ENCODE measurements at regions not wholly inside any gene's neighbourhood (a gene's known extent, or its start where the extent isn't known, plus 50 kb on each side); places are given as distances from the start of the nearest gene placed in this dataset.

GRCh38 chr10:29760138-29760900, 125.5 kb upstream of the SVIL start:
- Histone ChIP-seq H3K9ac (ENCODE audit: low read depth, low read length) (no peak overlapping the region), H3K79me2 (ENCODE audit: insufficient read depth, low read length) (no peaks in the 10 kb centered on the region), H3K4me3 (ENCODE audit: low read depth in 1 of 2, low read length in 2 of 2) (no peak overlapping the region), H2AFZ (ENCODE audit: low read depth, low read length) (no peak overlapping the region), H3K36me3 (ENCODE audit: insufficient read depth, low read length) (no peaks in the 10 kb centered on the region), H3K4me1 (ENCODE audit: insufficient read depth, low read length) (no peaks in the 10 kb centered on the region), H3K27ac (ENCODE audit: low read length) (no peak overlapping the region), H3K4me2 (ENCODE audit: insufficient read depth, low read length) (no peak overlapping the region), H3K9me3 (ENCODE audit: insufficient read depth, low read length, severe bottlenecking) (no peaks in the 10 kb centered on the region), H4K20me1 (ENCODE audit: insufficient read depth, low read length) (no peaks in the 10 kb centered on the region), H3K27me3 (ENCODE audit: insufficient read depth, low read length, poor library complexity) (no peaks in the 10 kb centered on the region)
- no peak for DNase-seq
- TF ChIP-seq CTCF (IDR thresholded peaks at IDR 0.05; ENCODE audit: borderline replicate concordance, extremely low read depth, low read length, poor library complexity, severe bottlenecking) (no peak), EZH2 (IDR thresholded peaks at IDR 0.05; ENCODE audit: borderline replicate concordance, low read depth, low read length, severe bottlenecking) (no peak)
- no peak for ATAC-seq (ENCODE audit: insufficient read depth, low read depth)

- H3K9ac ChIP-seq (ENCODE audit: low read depth, low read length), result no peak overlapping the region
- H3K4me2 ChIP-seq (ENCODE audit: insufficient read depth, low read length), result no peak overlapping the region
- H3K4me1 ChIP-seq (ENCODE audit: insufficient read depth, low read length), result no peaks in the 10 kb centered on the region
- H3K79me2 ChIP-seq (ENCODE audit: insufficient read depth, low read length), result no peaks in the 10 kb centered on the region
- H3K4me3 ChIP-seq (ENCODE audit: low read depth in 1 of 2, low read length in 2 of 2), result no peak overlapping the region
- DNase-seq, result no peak
- H3K27me3 ChIP-seq (ENCODE audit: insufficient read depth, low read length, poor library complexity), result no peaks in the 10 kb centered on the region
- no peak; the same call in 2 of the 3 replicates for ATAC-seq (ENCODE audit: insufficient read depth, low read depth)
- TF ChIP-seq EZH2 (IDR thresholded peaks at IDR 0.05; ENCODE audit: borderline replicate concordance, low read depth, low read length, severe bottlenecking) (no peak), CTCF (IDR thresholded peaks at IDR 0.05; ENCODE audit: borderline replicate concordance, extremely low read depth, low read length, poor library complexity, severe bottlenecking) (no peak)
- H3K27ac ChIP-seq (ENCODE audit: low read length), result no peak overlapping the region
- H3K9me3 ChIP-seq (ENCODE audit: insufficient read depth, low read length, severe bottlenecking), result no peaks in the 10 kb centered on the region
- no peak overlapping the region for H2AFZ ChIP-seq (ENCODE audit: low read depth, low read length)
- no peaks in the 10 kb centered on the region for H4K20me1 ChIP-seq (ENCODE audit: insufficient read depth, low read length)
- no peaks in the 10 kb centered on the region for H3K36me3 ChIP-seq (ENCODE audit: insufficient read depth, low read length)
Measured at GRCh38 chr10:29757551-29758297, 123.0 kb upstream of the SVIL start.

- Histone ChIP-seq H3K4me2 (ENCODE audit: insufficient read depth, low read length) (no peak overlapping the region), H2AFZ (ENCODE audit: low read depth, low read length) (no peak overlapping the region), H3K27ac (ENCODE audit: low read length) (no peak overlapping the region), H3K9me3 (ENCODE audit: insufficient read depth, low read length, severe bottlenecking) (no peaks in the 10 kb centered on the region), H3K27me3 (ENCODE audit: insufficient read depth, low read length, poor library complexity) (no peaks in the 10 kb centered on the region), H3K4me1 (ENCODE audit: insufficient read depth, low read length) (no peaks in the 10 kb centered on the region), H3K4me3 (ENCODE audit: low read depth in 1 of 2, low read length in 2 of 2) (no peak overlapping the region), H3K79me2 (ENCODE audit: insufficient read depth, low read length) (no peaks in the 10 kb centered on the region), H3K9ac (ENCODE audit: low read depth, low read length) (no peak overlapping the region), H4K20me1 (ENCODE audit: insufficient read depth, low read length) (no peaks in the 10 kb centered on the region), H3K36me3 (ENCODE audit: insufficient read depth, low read length) (no peaks in the 10 kb centered on the region)
- no peak for TF ChIP-seq EZH2 (IDR thresholded peaks at IDR 0.05; ENCODE audit: borderline replicate concordance, low read depth, low read length, severe bottlenecking)
- TF ChIP-seq CTCF (IDR thresholded peaks at IDR 0.05; ENCODE audit: borderline replicate concordance, extremely low read depth, low read length, poor library complexity, severe bottlenecking), result no peak
- DNase-seq (no peak), ATAC-seq (ENCODE audit: insufficient read depth, low read depth) (no peak)
Measured at GRCh38 chr10:29756451-29756850, 121.7 kb upstream of the SVIL start.

All from DND-41 (cell line).